Activated CD8-positive, alpha-beta T cell treated with anti-CD3 and anti-CD28 coated beads for 36 hours (primary cell): ENCODE measurements at regions not wholly inside any gene's neighbourhood (a gene's known extent, or its start where the extent isn't known, plus 50 kb on each side); places are given as distances from the start of the nearest gene placed in this dataset.

Source experiments
- ATAC-seq: fragments of 200-7000 bp; cut with Tn5 transposase; one replicate; pipeline ENCODE4 v1.10.0; 2021; ENCODE audit warnings: mild to moderate bottlenecking, moderate library complexity
- CTCF ChIA-PET: fragments of 350-600 bp; sonication (Branson Sonifier 250); formaldehyde crosslinking; loops from one replicate; lab custom pipeline; 2021; ENCODE audit warnings: antibody characterized with exemption; lab: Charles Lee
- POLR2A ChIA-PET: fragments of 350-600 bp; sonication (Branson Sonifier 250); formaldehyde crosslinking; loops from one replicate; lab custom pipeline; 2021; ENCODE audit warnings: antibody characterized with exemption; lab: Charles Lee
- DNase-seq: peaks from one replicate; pipeline ENCODE4 v3.0.0-alpha.2; 2020
- H3K27ac Mint-ChIP-seq: one replicate; pipeline ENCODE4 v1.8.0; 2021; ENCODE audit warnings: mild to moderate bottlenecking, mixed read lengths
- H3K27me3 Mint-ChIP-seq: one replicate; pipeline ENCODE4 v1.8.0; 2021; ENCODE audit warnings: mixed read lengths
- H3K36me3 Mint-ChIP-seq: one replicate; pipeline ENCODE4 v1.8.0; 2021; ENCODE audit warnings: low read depth, mixed read lengths
- H3K4me1 Mint-ChIP-seq: one replicate; pipeline ENCODE4 v1.8.0; 2021; ENCODE audit warnings: low read depth, mixed read lengths
- H3K4me3 Mint-ChIP-seq: one replicate; pipeline ENCODE4 v1.8.0; 2021; ENCODE audit warnings: mild to moderate bottlenecking, moderate library complexity, mixed read lengths
- H3K9me3 Mint-ChIP-seq: one replicate; pipeline ENCODE4 v1.8.0; 2021; ENCODE audit warnings: mixed read lengths
- intact Hi-C: fragments of 100-400 bp; cut with micrococcal nuclease; formaldehyde crosslinking; loops from one replicate; pipeline ENCODE4 v1.10.0; 2022
- TF ChIP-seq, protein P1 (sequence below): fragments of 200-600 bp; IDR thresholded peaks from one replicate; pipeline ENCODE4 v1.8.0; 2022; ENCODE audit warnings: antibody characterized with exemption, mild to moderate bottlenecking

DNA sequence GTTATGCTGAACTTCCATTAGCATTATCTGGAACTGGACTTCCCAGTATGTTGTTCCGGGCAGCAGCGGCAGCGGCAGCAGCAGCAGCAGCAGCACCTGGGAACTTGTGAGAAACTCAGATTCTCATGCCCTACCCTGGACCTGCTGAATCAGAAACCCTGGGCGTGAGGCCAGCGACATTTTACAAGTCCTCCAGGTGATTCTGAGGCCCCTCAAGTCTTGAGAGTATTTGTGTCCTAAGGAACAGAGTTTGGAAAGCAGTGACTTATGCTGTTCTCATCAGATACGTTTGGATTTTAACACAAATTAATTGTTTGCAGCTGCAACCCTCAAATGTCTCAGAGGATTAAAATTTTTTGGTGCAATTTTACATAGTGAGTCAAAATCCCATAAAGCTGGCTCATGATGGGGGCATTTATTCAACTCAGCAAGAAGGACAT lies 157.2 kb upstream of the KAZN start:
- ChIA-PET CTCF (no interaction called here), POLR2A (no interaction called here)
- Mint-ChIP-seq H3K4me1 (no peaks in the 10 kb centered on the region), H3K9me3 (no peaks in the 10 kb centered on the region), H3K4me3 (no peak overlapping the region), H3K27ac (no peak overlapping the region), H3K36me3 (no peaks in the 10 kb centered on the region), H3K27me3 (peaks cover 2% of the 10 kb centered on the region)
- TF ChIP-seq, protein P1, sequence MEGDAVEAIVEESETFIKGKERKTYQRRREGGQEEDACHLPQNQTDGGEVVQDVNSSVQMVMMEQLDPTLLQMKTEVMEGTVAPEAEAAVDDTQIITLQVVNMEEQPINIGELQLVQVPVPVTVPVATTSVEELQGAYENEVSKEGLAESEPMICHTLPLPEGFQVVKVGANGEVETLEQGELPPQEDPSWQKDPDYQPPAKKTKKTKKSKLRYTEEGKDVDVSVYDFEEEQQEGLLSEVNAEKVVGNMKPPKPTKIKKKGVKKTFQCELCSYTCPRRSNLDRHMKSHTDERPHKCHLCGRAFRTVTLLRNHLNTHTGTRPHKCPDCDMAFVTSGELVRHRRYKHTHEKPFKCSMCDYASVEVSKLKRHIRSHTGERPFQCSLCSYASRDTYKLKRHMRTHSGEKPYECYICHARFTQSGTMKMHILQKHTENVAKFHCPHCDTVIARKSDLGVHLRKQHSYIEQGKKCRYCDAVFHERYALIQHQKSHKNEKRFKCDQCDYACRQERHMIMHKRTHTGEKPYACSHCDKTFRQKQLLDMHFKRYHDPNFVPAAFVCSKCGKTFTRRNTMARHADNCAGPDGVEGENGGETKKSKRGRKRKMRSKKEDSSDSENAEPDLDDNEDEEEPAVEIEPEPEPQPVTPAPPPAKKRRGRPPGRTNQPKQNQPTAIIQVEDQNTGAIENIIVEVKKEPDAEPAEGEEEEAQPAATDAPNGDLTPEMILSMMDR = no peak
- no peak for DNase-seq
- intact Hi-C loops = no loop called here
- ATAC-seq = no peak

- peaks cover 2% of the 10 kb centered on the region for H3K27me3 Mint-ChIP-seq
- no peak for ATAC-seq
- TF ChIP-seq, protein P1 = no peak
- intact Hi-C loops = no loop called here
- no peak overlapping the region for H3K27ac Mint-ChIP-seq
- H3K36me3 Mint-ChIP-seq = no peaks in the 10 kb centered on the region
- POLR2A ChIA-PET = no interaction called here
- CTCF ChIA-PET = no interaction called here
- no peaks in the 10 kb centered on the region for H3K9me3 Mint-ChIP-seq
- no peak for DNase-seq
- no peak overlapping the region for H3K4me3 Mint-ChIP-seq
- no peaks in the 10 kb centered on the region for H3K4me1 Mint-ChIP-seq
Observed at GRCh38 chr1:14442669-14443068, 155.8 kb upstream of the KAZN start.

- Mint-ChIP-seq H3K9me3 (no peaks in the 10 kb centered on the region), H3K27me3 (peaks cover 2% of the 10 kb centered on the region), H3K36me3 (no peaks in the 10 kb centered on the region), H3K27ac (no peak overlapping the region), H3K4me3 (no peak overlapping the region), H3K4me1 (no peaks in the 10 kb centered on the region)
- DNase-seq (no peak), ATAC-seq (no peak)
- ChIA-PET CTCF (no interaction called here), POLR2A (no interaction called here)
- intact Hi-C loops = no loop called here
- TF ChIP-seq, protein P1 = no peak
Observed at GRCh38 chr1:14443164-14443787, 155.2 kb upstream of the KAZN start.

GRCh38 chr1:14451217-14451616 lies 147.3 kb upstream of the KAZN start:
- Mint-ChIP-seq H3K27me3 (peaks cover 4% of the 10 kb centered on the region), H3K4me3 (no peak overlapping the region), H3K36me3 (no peaks in the 10 kb centered on the region), H3K9me3 (no peaks in the 10 kb centered on the region), H3K4me1 (no peaks in the 10 kb centered on the region), H3K27ac (no peak overlapping the region)
- ChIA-PET CTCF (no interaction called here), POLR2A (no interaction called here)
- TF ChIP-seq, protein P1 = no peak
- ATAC-seq = no peak
- DNase-seq = no peak
- intact Hi-C loops = no loop called here

GRCh38 chr1:14452551-14452950 lies 145.9 kb upstream of the KAZN start:
- ChIA-PET POLR2A (no interaction called here), CTCF (no interaction called here)
- no peak for ATAC-seq
- H3K27me3 Mint-ChIP-seq = peaks cover 5% of the 10 kb centered on the region
- no peak for DNase-seq
- H3K27ac Mint-ChIP-seq = no peak overlapping the region
- TF ChIP-seq, protein P1 = no peak
- H3K9me3 Mint-ChIP-seq = no peaks in the 10 kb centered on the region
- H3K36me3 Mint-ChIP-seq = no peaks in the 10 kb centered on the region
- intact Hi-C loops = no loop called here
- H3K4me3 Mint-ChIP-seq = no peak overlapping the region
- no peaks in the 10 kb centered on the region for H3K4me1 Mint-ChIP-seq
